GM18520 (cell line): ENCODE measurements at regions not wholly inside any gene's neighbourhood (a gene's known extent, or its start where the extent isn't known, plus 50 kb on each side); places are given as distances from the start of the nearest gene placed in this dataset.

Experiments
- ATAC-seq: cut with Tn5 transposase; IDR thresholded peaks from one replicate; pipeline ENCODE4 v1.9.1; 2021; ENCODE audit not compliant: unreplicated experiment

- no peak for ATAC-seq
Measured at GRCh38 chrX:21126661-21127060, 247.6 kb upstream of the CNKSR2 start.

DNA sequence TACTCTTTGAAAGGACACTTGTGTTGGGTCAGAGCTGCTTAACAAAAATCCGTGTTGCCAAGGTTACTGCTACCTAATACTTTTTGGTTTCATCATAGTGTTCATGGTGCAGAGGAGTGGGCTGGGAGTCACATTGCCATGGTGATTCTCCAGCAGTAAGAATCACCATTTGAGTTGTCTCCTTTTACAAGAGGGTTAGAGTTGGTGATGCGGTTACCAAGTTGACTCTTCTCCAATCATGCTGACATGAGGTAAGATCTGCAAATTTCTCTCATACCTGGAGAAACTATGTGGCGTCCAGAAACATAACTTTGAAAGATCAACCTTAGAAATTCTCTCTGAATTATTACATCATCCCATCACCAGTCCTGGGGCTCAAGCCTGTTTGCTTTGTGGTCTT, 242.9 kb upstream of the CNKSR2 start:
- ATAC-seq = no peak

DNA sequence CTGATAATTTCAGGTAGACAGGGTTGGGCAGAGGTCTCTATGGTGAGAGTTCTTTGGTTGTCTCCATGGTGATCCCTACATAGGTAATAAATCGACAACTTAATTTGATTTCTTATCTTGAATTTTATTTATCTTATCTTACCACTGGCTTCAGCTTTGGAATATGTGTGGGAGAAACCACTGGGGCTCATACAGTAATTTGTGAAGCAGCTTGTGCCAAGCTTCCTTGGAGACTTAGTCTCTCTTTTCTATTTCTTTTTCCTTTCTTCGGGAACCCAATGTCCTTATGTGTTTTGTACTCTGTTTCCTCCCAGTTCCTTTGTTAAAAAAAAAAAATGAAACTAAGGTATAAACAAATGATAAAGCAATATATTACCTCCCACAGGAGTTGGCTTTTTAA, 242.4 kb upstream of the CNKSR2 start:
- ATAC-seq = no peak

GRCh38 chrX:21132686-21133393, 241.4 kb upstream of the CNKSR2 start:
- ATAC-seq = no peak

DNA sequence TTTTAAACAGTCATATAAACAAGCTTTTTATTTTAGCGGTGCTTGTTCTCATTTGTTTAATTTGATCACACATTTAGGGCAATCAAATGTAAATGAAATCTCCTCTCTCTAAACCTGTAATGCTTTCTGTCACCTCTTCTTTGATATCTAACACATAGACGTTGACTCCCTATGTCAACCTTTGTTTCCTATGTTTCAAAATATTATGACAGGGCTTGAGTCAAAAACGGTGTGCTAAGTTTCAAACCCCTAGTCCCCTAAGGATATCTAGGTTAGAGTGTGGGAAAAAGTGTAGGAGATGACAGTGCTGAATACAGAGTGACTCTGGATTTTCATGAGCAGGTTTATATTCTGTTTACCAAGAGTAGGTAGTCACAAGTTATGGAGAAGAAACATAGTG, 224.0 kb upstream of the CNKSR2 start:
- no peak for ATAC-seq

DNA sequence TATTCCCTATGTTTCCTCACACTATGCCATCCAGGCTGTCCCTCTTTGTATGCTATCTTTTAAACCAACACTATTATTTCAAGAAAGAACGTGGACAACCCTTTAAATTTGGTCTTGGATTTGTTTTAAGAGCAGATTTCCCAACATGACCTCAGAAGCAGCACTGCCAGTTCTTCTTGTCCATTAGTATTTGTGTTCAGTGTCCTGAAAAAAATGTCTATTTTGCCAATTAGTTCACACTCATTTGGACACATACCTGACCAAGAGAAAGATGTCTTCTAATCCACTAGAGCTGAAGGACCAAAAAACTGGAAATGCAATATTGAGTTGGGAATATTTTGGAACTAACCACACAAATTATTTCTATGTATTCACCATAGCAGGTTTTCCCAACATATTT, 223.2 kb upstream of the CNKSR2 start:
- no peak for ATAC-seq

- no peak for ATAC-seq
Measured at GRCh38 chrX:21153033-21153432, 221.2 kb upstream of the CNKSR2 start.

GRCh38 chrX:21153503-21153902, 220.7 kb upstream of the CNKSR2 start:
- no peak for ATAC-seq

GRCh38 chrX:21155916-21156315, 218.3 kb upstream of the CNKSR2 start:
- no peak for ATAC-seq

GRCh38 chrX:21156632-21157031, 217.6 kb upstream of the CNKSR2 start:
- no peak for ATAC-seq

DNA sequence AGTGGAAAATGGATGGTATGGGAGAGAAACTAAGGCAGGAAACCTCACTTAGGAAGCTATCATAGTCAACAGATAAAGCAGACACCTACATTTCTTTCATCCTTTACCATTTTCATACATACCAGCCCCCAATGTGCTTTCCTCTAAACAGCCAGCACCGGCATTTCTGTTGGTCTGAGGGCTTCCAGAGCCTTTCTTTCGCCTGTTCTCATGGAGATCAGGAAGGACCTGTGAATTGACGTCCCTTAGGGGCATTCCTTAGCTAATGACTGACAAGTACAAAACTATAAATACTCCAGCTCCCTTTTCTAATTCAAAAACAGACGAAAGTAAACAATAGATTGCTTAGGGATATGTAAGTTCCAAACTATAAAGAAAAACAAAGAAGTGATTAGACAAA, 215.5 kb upstream of the CNKSR2 start:
- no peak for ATAC-seq

- no peak for ATAC-seq
Measured at GRCh38 chrX:21166272-21166982, 207.8 kb upstream of the CNKSR2 start.

GRCh38 chrX:21167011-21167410, 207.2 kb upstream of the CNKSR2 start:
- no peak for ATAC-seq

DNA sequence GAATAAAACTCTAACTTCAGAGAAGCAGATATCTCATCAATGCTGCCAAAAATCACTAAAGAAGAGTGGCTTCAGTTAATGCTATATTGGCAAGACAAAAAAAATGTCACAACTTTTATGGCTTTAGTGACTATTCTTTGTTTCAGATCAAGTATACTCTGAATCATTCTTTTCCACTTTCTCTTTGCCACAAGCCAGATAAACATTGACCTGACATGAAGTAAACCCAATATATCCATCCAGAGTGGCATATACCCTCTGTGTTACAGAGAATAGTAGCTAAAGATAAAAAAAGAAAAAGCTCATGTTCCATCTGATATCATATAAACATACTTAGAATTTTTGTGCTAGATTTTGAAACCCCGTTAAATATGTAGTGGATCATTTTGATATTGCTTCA, 206.7 kb upstream of the CNKSR2 start:
- ATAC-seq = no peak

GRCh38 chrX:21168401-21169160, 205.6 kb upstream of the CNKSR2 start:
- no peak for ATAC-seq

DNA sequence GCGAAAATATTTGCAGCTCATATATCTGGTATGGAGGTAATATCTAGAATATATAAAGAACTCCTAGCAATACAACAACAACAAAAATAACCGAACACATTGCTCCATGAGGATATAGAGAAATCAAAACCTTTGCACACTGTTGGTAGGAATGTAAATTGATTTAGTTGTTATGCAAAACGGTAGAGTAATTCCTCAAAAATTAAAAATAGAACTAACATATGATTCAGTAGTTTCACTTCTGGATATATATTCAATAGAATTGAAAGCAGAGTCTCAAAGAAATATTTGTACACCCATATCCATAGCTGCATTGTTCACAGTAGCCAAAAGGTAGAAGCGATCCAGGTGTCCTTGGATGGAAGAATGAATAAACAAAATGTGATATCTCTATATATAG, 203.0 kb upstream of the CNKSR2 start:
- no peak for ATAC-seq

- ATAC-seq = no peak
Measured at GRCh38 chrX:21174439-21174838, 199.8 kb upstream of the CNKSR2 start.

DNA sequence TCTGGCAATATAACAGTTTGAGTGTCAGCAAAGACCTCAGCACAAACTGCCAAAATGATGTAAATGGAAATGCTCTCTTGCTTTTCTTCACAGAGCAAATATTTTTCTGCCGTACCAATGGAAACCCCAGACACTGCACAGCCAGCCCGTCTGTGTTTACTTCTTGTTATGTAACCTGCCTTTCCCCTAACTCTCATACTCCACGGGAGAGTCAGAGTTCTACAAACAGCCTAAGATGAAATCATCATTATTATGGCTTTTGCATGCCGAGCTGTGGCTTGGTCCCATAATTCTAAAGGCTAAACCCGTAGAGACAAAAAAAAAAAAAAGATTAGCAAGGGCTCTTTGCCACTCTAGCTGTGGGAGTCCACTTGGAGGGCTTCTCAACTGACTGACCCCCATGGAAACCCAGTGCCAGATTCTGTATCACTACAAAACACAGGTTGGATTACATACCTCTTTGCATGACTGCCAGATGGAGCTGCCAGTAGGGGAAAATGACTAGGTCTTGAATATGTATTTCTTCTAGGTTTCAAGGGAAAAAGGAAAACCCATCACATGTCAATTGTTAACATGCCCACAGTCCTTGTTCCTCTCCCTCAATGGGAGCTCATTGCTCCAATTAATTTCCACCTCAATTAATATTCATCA, 197.2 kb upstream of the CNKSR2 start:
- no peak for ATAC-seq

DNA sequence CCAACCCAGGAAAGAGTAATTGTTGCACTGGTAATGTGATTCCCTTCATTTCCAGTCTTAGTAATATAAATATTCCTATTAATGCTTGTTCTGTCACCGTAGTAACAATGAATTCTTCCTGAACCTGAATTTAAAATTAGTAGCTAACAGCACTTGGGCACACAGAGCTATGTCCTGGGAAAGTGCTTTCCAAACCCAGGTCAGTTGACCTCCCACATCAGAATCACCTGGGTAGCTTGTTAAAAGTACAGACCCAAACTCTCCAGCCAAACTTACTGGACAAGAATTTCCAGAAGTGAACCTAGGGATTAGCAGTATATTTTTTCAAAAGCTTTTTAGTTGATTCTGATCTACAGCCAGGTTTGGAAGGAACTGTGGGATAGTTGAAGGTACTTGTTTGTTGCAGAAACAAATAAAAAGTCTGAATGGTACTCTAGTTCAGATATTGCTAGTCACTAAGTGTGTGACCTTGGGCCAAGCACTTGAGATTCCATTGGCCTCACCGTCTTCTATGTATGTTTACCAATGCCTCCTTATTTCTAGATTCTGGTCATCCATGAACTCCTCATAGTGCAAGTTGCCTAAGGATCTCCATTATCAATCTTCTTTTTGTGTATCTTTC, 192.9 kb upstream of the CNKSR2 start:
- ATAC-seq = no peak

- ATAC-seq = no peak
Measured at GRCh38 chrX:21193196-21193595, 181.0 kb upstream of the CNKSR2 start.

DNA sequence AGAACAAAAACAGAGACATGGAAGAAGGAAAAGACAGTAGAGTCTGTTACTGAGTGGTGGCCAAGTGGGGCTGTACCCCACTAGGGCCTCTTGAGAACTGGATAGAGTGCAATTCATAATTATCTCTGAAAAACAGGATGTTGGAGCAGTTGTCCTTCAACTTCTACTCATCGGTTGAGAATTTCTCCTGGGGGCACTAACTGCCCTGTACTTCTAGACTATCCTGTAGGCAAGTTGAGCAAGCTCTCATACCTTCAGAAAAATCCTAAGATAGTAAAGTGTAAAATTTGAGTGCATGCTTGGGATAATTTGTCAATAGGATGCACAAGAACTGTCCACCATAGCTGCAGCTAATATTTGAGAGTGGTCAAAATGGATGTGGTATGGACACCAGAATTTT, 179.7 kb upstream of the CNKSR2 start:
- no peak for ATAC-seq
